ENCODE measurements at regions not wholly inside any gene's neighbourhood (a gene's known extent, or its start where the extent isn't known, plus 50 kb on each side); places are given as distances from the start of the nearest gene placed in this dataset.
"Not testable (repeated sequence)": the region's sequence is repeated elsewhere in the genome, so short reads cannot be mapped to it uniquely, and the experiment has no call there.

DNA sequence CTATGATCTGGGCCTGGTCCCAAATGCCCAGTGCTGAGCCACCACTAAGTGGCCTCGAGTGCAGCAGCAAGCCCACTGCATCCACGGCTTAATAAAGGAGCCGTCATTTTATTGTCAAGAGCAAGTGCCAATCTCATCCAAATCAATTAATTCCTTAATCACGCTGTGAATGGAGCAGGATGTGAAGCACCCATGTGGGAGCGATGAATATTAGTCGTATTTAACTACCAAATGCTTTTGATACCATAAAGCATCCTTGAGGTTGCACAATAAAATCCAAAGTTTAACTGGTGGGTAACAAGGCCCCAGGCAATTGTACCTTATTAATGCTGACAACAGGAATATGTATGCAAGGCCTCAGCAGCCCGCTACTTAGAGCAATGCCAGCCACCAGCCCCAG, 226.0 kb upstream of the C16orf82 start:
- TF ChIP-seq, protein P1, sequence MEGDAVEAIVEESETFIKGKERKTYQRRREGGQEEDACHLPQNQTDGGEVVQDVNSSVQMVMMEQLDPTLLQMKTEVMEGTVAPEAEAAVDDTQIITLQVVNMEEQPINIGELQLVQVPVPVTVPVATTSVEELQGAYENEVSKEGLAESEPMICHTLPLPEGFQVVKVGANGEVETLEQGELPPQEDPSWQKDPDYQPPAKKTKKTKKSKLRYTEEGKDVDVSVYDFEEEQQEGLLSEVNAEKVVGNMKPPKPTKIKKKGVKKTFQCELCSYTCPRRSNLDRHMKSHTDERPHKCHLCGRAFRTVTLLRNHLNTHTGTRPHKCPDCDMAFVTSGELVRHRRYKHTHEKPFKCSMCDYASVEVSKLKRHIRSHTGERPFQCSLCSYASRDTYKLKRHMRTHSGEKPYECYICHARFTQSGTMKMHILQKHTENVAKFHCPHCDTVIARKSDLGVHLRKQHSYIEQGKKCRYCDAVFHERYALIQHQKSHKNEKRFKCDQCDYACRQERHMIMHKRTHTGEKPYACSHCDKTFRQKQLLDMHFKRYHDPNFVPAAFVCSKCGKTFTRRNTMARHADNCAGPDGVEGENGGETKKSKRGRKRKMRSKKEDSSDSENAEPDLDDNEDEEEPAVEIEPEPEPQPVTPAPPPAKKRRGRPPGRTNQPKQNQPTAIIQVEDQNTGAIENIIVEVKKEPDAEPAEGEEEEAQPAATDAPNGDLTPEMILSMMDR (IDR thresholded peaks at IDR 0.05; ENCODE audit: low read depth, low read length) = no peak
- H3K27ac ChIP-seq = no peak overlapping the region
- H3K4me3 ChIP-seq (ENCODE audit: low read depth, low read length) = no peak overlapping the region
- H3K27me3 ChIP-seq (ENCODE audit: insufficient read depth, low read depth, severe bottlenecking) = peaks cover 75% of the 10 kb centered on the region
- no peak for DNase-seq
- no peaks in the 10 kb centered on the region for H3K36me3 ChIP-seq
- H3K9me3 ChIP-seq (ENCODE audit: severe bottlenecking) = peaks cover 7% of the 10 kb centered on the region

GRCh38 chr16:26856271-26856670, 210.5 kb upstream of the C16orf82 start:
- H3K27me3 ChIP-seq (ENCODE audit: insufficient read depth, low read depth, severe bottlenecking) = peaks cover 57% of the 10 kb centered on the region
- no peak overlapping the region for H3K27ac ChIP-seq
- H3K4me3 ChIP-seq (ENCODE audit: low read depth, low read length) = no peak overlapping the region
- no peaks in the 10 kb centered on the region for H3K36me3 ChIP-seq
- TF ChIP-seq, protein P1 (IDR thresholded peaks at IDR 0.05; ENCODE audit: low read depth, low read length) = no peak
- H3K9me3 ChIP-seq (ENCODE audit: severe bottlenecking) = peaks cover 7% of the 10 kb centered on the region
- no peak for DNase-seq

DNA sequence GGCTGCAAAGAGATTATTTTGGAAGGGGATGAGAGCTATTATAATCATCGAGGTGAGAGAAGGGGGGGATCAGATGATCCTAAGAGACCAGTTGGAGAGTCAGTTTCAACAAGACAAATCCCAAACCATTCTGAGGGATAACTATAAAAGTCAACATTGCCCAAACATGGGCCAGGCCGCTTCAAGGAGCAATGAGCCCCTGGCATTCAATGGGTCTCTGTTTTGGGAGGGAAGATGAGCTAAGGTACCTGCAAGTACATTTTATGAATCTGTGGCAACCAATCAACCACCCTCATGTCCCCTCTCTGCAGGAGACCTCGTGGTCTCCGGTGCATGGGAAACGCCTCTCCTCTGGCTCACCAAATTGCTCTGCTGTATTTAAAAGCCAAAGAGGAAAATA, 209.9 kb upstream of the C16orf82 start:
- DNase-seq = no peak
- H3K27ac ChIP-seq = no peak overlapping the region
- no peaks in the 10 kb centered on the region for H3K36me3 ChIP-seq
- H3K9me3 ChIP-seq (ENCODE audit: severe bottlenecking) = peaks cover 7% of the 10 kb centered on the region
- H3K27me3 ChIP-seq (ENCODE audit: insufficient read depth, low read depth, severe bottlenecking) = peaks cover 57% of the 10 kb centered on the region
- TF ChIP-seq, protein P1 (IDR thresholded peaks at IDR 0.05; ENCODE audit: low read depth, low read length) = no peak
- no peak overlapping the region for H3K4me3 ChIP-seq (ENCODE audit: low read depth, low read length)

DNA sequence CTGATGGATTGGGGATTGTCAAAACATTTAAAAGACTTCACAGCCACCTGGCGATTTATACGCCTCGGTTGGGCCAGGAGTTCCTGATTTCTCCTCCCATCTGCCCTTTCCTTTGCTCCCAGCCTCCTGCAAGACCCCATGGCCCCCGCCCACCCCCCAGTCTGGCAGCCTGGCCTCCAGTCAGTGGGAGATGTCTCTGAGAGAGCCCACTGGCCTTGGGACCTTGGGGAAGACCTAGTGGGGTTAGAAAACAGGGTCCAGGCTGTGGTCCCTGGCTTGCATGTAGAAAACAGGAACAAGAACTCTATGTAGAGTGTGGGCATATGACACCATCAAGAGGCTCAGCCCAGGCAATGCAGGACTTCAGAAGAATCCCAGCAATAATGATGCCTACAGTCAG, 209.4 kb upstream of the C16orf82 start:
- Histone ChIP-seq H3K4me3 (ENCODE audit: low read depth, low read length) (no peak overlapping the region), H3K9me3 (ENCODE audit: severe bottlenecking) (peaks cover 7% of the 10 kb centered on the region), H3K27ac (no peak overlapping the region), H3K36me3 (no peaks in the 10 kb centered on the region), H3K27me3 (ENCODE audit: insufficient read depth, low read depth, severe bottlenecking) (peaks cover 57% of the 10 kb centered on the region)
- no peak for DNase-seq
- TF ChIP-seq, protein P1 (IDR thresholded peaks at IDR 0.05; ENCODE audit: low read depth, low read length) = no peak

DNA sequence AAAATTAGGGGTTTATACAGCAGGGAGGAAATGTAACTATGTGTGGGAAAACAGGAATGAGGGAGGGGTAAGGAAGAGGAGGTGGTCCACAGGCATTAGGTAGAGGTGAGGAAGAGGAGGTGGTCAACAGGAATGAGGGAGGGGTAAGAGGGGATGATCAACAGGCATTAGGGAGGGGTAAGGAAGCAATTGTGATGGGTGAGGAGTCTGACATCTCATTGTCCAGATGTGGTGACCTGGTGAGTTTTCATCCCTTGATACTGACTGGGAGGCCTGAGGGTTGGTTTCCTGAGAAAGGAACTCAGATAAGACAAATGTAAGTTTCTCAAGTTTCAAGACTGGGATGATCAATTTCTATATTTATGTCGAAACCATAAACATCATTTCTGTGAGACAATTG, 206.2 kb upstream of the C16orf82 start:
- Histone ChIP-seq H3K9me3 (ENCODE audit: severe bottlenecking) (peaks cover 7% of the 10 kb centered on the region), H3K27ac (no peak overlapping the region), H3K4me3 (ENCODE audit: low read depth, low read length) (no peak overlapping the region), H3K27me3 (ENCODE audit: insufficient read depth, low read depth, severe bottlenecking) (peaks cover 46% of the 10 kb centered on the region), H3K36me3 (no peaks in the 10 kb centered on the region)
- no peak for DNase-seq
- TF ChIP-seq, protein P1 (IDR thresholded peaks at IDR 0.05; ENCODE audit: low read depth, low read length) = no peak

DNA sequence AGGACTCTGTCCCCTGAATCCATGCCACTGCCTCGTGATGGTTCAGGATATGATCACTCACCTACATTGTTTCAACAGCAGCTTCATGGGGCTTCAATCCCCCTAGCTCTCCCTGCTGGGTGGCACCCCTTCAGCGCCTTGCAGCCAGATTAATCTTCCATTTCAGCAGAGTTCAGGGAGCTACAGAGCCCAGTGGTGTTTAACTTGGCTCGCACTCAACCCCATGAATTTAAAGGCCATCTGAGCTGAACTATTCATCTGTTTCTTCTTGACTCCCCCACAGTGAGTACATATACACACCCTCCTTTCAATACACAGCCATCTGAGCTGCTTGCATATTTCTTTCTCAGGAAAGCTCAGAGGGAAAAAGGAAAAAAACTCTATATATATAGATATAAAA, 202.8 kb upstream of the C16orf82 start:
- Histone ChIP-seq H3K27ac (no peak overlapping the region), H3K36me3 (no peaks in the 10 kb centered on the region), H3K9me3 (ENCODE audit: severe bottlenecking) (peaks cover 7% of the 10 kb centered on the region), H3K27me3 (ENCODE audit: insufficient read depth, low read depth, severe bottlenecking) (peaks cover 45% of the 10 kb centered on the region), H3K4me3 (ENCODE audit: low read depth, low read length) (no peak overlapping the region)
- no peak for DNase-seq
- TF ChIP-seq, protein P1 (IDR thresholded peaks at IDR 0.05; ENCODE audit: low read depth, low read length) = no peak

DNA sequence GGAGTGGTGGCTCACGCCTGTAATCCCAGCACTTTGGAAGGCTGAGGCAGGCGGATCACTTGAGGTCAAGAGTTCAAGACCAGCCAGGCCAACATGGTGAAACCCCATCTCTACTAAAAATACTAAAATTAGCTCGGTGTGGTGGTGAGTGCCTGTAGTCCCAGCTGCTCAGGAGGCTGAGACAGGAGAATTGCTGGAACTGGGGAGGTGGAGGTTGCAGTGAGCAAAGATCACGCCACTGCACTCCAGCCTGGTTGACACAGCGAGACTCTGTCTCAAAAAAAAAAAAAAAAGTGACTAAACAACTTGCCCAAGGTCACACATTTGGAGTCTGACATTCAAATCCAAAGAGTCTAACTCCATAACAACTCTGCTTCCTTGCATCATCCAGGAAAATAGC, 192.4 kb upstream of the C16orf82 start:
- not testable (repeated sequence) for H3K27ac ChIP-seq; DNase-seq; H3K36me3 ChIP-seq; H3K9me3 ChIP-seq (ENCODE audit: severe bottlenecking); H3K4me3 ChIP-seq (ENCODE audit: low read depth, low read length)
- H3K27me3 ChIP-seq (ENCODE audit: insufficient read depth, low read depth, severe bottlenecking) = peaks cover 68% of the 10 kb centered on the region

Data from WERI-Rb-1 (cell line).